Endodermal cell (in vitro differentiated cells): ENCODE measurements at regions not wholly inside any gene's neighbourhood (a gene's known extent, or its start where the extent isn't known, plus 50 kb on each side); places are given as distances from the start of the nearest gene placed in this dataset.

Experiments used
- DNase-seq: peaks from one replicate; pipeline ENCODE4 v3.0.0-alpha.2; 2017
- H3K27ac ChIP-seq: 2 replicates; pipeline ENCODE4 v1.5.1; 2013; ENCODE audit warnings: mild to moderate bottlenecking, low read depth, low read length, moderate library complexity
- H3K27me3 ChIP-seq: 2 replicates; pipeline ENCODE4 v1.6.1; 2013; ENCODE audit warnings: mild to moderate bottlenecking, low read length, moderate library complexity; ENCODE audit not compliant: insufficient read depth, control insufficient read depth, poor library complexity, severe bottlenecking
- H3K36me3 ChIP-seq: 2 replicates; pipeline ENCODE4 v1.7.0; 2013; ENCODE audit warnings: mild to moderate bottlenecking, low read length, moderate library complexity; ENCODE audit not compliant: control insufficient read depth, insufficient read depth
- H3K4me1 ChIP-seq: one replicate; pipeline ENCODE4 v1.7.0; 2013; ENCODE audit warnings: low read length; ENCODE audit not compliant: control insufficient read depth, insufficient read depth
- H3K4me3 ChIP-seq: 2 replicates; pipeline ENCODE4 v1.5.1; 2013; ENCODE audit warnings: mild to moderate bottlenecking, low read length, moderate library complexity
- H3K9ac ChIP-seq: 2 replicates; pipeline ENCODE4 v1.6.1; 2013; ENCODE audit warnings: mild to moderate bottlenecking, low read length, moderate library complexity; ENCODE audit not compliant: poor library complexity, severe bottlenecking; ENCODE audit errors: extremely low read depth
- H3K9me3 ChIP-seq: 2 replicates; pipeline ENCODE4 v1.6.1; 2013; ENCODE audit warnings: mild to moderate bottlenecking, low read length, moderate library complexity; ENCODE audit not compliant: control insufficient read depth
- H3K27ac Mint-ChIP-seq: 2 replicates; pipeline ENCODE4 v1.8.0; 2020; ENCODE audit warnings: mixed read lengths
- H3K27me3 Mint-ChIP-seq: 2 replicates; pipeline ENCODE4 v1.8.0; 2021; ENCODE audit warnings: mild to moderate bottlenecking, mixed read lengths; ENCODE audit not compliant: insufficient read depth
- H3K36me3 Mint-ChIP-seq: 2 replicates; pipeline ENCODE4 v1.8.0; 2020; ENCODE audit warnings: low read depth, mixed read lengths
- H3K4me1 Mint-ChIP-seq: 2 replicates; pipeline ENCODE4 v1.8.0; 2020; ENCODE audit warnings: mixed read lengths
- H3K4me3 Mint-ChIP-seq: 2 replicates; pipeline ENCODE4 v1.8.0; 2020; ENCODE audit warnings: mild to moderate bottlenecking, moderate library complexity, mixed read lengths
- H3K9me3 Mint-ChIP-seq: 2 replicates; pipeline ENCODE4 v1.8.0; 2020; ENCODE audit warnings: mild to moderate bottlenecking, mixed read lengths
- WGBS, 2 experiments: methylation state at CpG; one replicate each; pipeline versions ENCODE4 v1.1.5 to v1.1.7; 2013; ENCODE audit warnings: missing lambda C conversion rate in 2 of 2, mixed read lengths in 1 of 2; ENCODE audit not compliant: insufficient coverage in 1 of 2, insufficient read length in 1 of 2; 5-methylcytosine and 5-hydroxymethylcytosine counted together
- TF ChIP-seq, protein P1 (sequence below): fragments of 200-600 bp; sonication (generic); conservative IDR thresholded peaks from 2 replicates; pipeline ENCODE4 v1.5.0; 2021; ENCODE audit warnings: antibody characterized with exemption, mild to moderate bottlenecking

GRCh38 chr2:71813315-71813714 lies 334.3 kb downstream of the CYP26B1 start:
- peaks cover 5% of the 10 kb centered on the region for H3K27me3 Mint-ChIP-seq
- no peak overlapping the region for H3K27ac Mint-ChIP-seq
- TF ChIP-seq, protein P1, sequence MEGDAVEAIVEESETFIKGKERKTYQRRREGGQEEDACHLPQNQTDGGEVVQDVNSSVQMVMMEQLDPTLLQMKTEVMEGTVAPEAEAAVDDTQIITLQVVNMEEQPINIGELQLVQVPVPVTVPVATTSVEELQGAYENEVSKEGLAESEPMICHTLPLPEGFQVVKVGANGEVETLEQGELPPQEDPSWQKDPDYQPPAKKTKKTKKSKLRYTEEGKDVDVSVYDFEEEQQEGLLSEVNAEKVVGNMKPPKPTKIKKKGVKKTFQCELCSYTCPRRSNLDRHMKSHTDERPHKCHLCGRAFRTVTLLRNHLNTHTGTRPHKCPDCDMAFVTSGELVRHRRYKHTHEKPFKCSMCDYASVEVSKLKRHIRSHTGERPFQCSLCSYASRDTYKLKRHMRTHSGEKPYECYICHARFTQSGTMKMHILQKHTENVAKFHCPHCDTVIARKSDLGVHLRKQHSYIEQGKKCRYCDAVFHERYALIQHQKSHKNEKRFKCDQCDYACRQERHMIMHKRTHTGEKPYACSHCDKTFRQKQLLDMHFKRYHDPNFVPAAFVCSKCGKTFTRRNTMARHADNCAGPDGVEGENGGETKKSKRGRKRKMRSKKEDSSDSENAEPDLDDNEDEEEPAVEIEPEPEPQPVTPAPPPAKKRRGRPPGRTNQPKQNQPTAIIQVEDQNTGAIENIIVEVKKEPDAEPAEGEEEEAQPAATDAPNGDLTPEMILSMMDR, result no peak
- 81% methylated on average over 3 of the region's 4 CpGs; no CpG with 5 or more reads in 1 of the 2 experiments for WGBS, 2 experiments
- no peaks in the 10 kb centered on the region for H3K4me1 Mint-ChIP-seq
- H3K4me1 ChIP-seq, result no peaks in the 10 kb centered on the region
- DNase-seq, result peak; percentile 27
- H3K36me3 ChIP-seq, result no peaks in the 10 kb centered on the region
- H3K27ac ChIP-seq, result no peak overlapping the region
- no peaks in the 10 kb centered on the region for H3K27me3 ChIP-seq
- no peaks in the 10 kb centered on the region for H3K9me3 ChIP-seq
- no peak overlapping the region for H3K9ac ChIP-seq
- H3K36me3 Mint-ChIP-seq, result no peaks in the 10 kb centered on the region
- H3K4me3 Mint-ChIP-seq, result no peak overlapping the region
- H3K4me3 ChIP-seq, result no peak overlapping the region
- H3K9me3 Mint-ChIP-seq, result no peaks in the 10 kb centered on the region

DNA sequence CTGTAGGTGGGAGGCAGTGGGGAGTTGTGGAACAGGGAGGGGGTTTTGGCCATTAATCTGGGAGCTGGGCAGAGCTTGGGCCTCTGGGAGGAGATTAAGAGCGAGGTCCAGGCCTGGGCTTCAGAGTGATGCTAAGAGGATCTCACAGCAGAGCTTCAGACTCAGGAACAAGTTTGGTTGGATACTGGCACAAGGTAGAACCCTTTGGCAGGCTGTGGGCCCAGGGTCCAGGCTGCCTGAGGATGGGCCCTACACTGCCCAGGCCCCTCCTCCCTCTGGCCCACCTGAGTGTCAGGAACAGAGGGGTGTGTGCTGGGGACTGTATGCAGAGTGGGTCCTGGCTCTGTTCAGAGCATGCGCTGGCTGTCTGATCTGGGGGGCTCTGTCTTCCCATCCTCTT lies 334.9 kb downstream of the CYP26B1 start:
- Mint-ChIP-seq H3K4me1 (no peaks in the 10 kb centered on the region), H3K27ac (no peak overlapping the region), H3K9me3 (no peaks in the 10 kb centered on the region), H3K4me3 (no peak overlapping the region), H3K36me3 (no peaks in the 10 kb centered on the region), H3K27me3 (peaks cover 5% of the 10 kb centered on the region)
- Histone ChIP-seq H3K27me3 (no peaks in the 10 kb centered on the region), H3K36me3 (no peaks in the 10 kb centered on the region), H3K27ac (no peak overlapping the region), H3K9ac (no peak overlapping the region), H3K4me3 (no peak overlapping the region), H3K9me3 (no peaks in the 10 kb centered on the region), H3K4me1 (no peaks in the 10 kb centered on the region)
- WGBS, 2 experiments, result 88 to 100% methylated on average over 1 to 2 of the region's 2 CpGs
- peak; percentile 23 for DNase-seq
- TF ChIP-seq, protein P1, result no peak

DNA sequence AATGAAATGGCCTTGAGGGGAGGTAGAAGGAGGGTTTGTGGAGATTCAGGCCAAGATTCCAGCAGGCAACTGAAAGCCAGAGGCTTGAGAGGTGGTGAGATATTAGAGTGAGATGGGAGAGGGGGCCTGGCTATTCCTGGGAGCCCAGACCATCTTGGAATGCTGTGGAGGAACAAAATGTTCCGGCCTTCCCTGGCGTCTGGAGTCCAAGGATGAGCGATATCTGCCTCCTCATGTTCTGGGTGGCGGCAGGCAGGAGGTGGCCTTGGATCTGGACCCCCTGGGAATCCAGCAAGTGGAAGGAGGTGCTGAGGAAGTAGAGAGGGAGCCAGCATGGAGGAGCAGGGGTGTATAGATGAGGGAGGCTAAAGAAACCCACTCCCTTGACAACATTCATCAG lies 335.9 kb downstream of the CYP26B1 start:
- Histone ChIP-seq H3K9ac (no peak overlapping the region), H3K27me3 (no peaks in the 10 kb centered on the region), H3K9me3 (no peaks in the 10 kb centered on the region), H3K4me3 (no peak overlapping the region), H3K4me1 (no peaks in the 10 kb centered on the region), H3K36me3 (no peaks in the 10 kb centered on the region), H3K27ac (no peak overlapping the region)
- no peak for DNase-seq
- peaks cover 5% of the 10 kb centered on the region for H3K27me3 Mint-ChIP-seq
- H3K4me1 Mint-ChIP-seq, result no peaks in the 10 kb centered on the region
- H3K4me3 Mint-ChIP-seq, result no peak overlapping the region
- H3K27ac Mint-ChIP-seq, result no peak overlapping the region
- TF ChIP-seq, protein P1, result no peak
- no peaks in the 10 kb centered on the region for H3K9me3 Mint-ChIP-seq
- 88 to 100% methylated on average over 2 to 4 of the region's 4 CpGs for WGBS, 2 experiments
- no peaks in the 10 kb centered on the region for H3K36me3 Mint-ChIP-seq
